ENCODE measurements at regions not wholly inside any gene's neighbourhood (a gene's known extent, or its start where the extent isn't known, plus 50 kb on each side); places are given as distances from the start of the nearest gene placed in this dataset.

GRCh38 chr11:106329273-106330018 is 252.0 kb downstream of the AASDHPPT start:
- TF ChIP-seq CTCF (IDR thresholded peaks at IDR 0.05; ENCODE audit: low read depth, low read length) (no peak), POLR2A (IDR thresholded peaks at IDR 0.05; ENCODE audit: extremely low read depth, insufficient read length) (no peak), MYC (IDR thresholded peaks at IDR 0.05; ENCODE audit: low read depth, low read length) (no peak)
